ENCODE measurements at regions not wholly inside any gene's neighbourhood (a gene's known extent, or its start where the extent isn't known, plus 50 kb on each side); places are given as distances from the start of the nearest gene placed in this dataset.

DNA sequence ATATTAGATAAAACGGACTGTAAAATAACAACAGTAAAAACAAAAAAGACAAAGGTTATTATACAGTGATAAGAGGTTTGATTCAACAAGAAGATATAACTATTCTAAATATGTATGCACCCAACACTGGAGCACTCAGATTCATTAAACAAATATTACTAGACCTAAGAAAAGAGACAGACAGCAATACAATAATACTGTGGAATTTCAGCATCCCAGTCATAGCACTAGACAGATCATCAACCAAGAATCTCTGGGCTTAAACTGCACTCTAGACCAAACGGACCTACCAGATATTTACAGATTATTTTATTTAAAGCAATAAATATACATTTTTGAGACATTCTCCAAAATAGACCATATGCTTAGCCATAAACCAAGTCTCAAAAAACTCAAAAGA lies 263.8 kb downstream of the C6orf118 start:
- H3K27ac Mint-ChIP-seq: no peak overlapping the region
- peaks cover 17% of the 10 kb centered on the region for H3K9me3 Mint-ChIP-seq
- no peak overlapping the region for H3K4me3 Mint-ChIP-seq
- no peaks in the 10 kb centered on the region for H3K4me1 Mint-ChIP-seq (ENCODE audit: low read depth)
- no peak overlapping the region for H3K4me3 ChIP-seq (ENCODE audit: low read length)
- no peak for ATAC-seq (ENCODE audit: poor library complexity)
- TF ChIP-seq, protein P1, sequence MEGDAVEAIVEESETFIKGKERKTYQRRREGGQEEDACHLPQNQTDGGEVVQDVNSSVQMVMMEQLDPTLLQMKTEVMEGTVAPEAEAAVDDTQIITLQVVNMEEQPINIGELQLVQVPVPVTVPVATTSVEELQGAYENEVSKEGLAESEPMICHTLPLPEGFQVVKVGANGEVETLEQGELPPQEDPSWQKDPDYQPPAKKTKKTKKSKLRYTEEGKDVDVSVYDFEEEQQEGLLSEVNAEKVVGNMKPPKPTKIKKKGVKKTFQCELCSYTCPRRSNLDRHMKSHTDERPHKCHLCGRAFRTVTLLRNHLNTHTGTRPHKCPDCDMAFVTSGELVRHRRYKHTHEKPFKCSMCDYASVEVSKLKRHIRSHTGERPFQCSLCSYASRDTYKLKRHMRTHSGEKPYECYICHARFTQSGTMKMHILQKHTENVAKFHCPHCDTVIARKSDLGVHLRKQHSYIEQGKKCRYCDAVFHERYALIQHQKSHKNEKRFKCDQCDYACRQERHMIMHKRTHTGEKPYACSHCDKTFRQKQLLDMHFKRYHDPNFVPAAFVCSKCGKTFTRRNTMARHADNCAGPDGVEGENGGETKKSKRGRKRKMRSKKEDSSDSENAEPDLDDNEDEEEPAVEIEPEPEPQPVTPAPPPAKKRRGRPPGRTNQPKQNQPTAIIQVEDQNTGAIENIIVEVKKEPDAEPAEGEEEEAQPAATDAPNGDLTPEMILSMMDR (IDR thresholded peaks at IDR 0.05): no peak
- no peaks in the 10 kb centered on the region for H3K36me3 Mint-ChIP-seq (ENCODE audit: low read depth)
- H3K36me3 ChIP-seq (ENCODE audit: insufficient read depth, low read length): no peaks in the 10 kb centered on the region
- no peak overlapping the region for H3K27ac ChIP-seq (ENCODE audit: low read depth in 1 of 2, low read length in 2 of 2)
- CTCF ChIA-PET: no interaction called here
- H3K27me3 Mint-ChIP-seq: no peaks in the 10 kb centered on the region
- intact Hi-C loops (cut with DNase I, micrococcal nuclease): no loop called here
- no peak for DNase-seq
- no peaks in the 10 kb centered on the region for H3K4me1 ChIP-seq (ENCODE audit: insufficient read depth, low read length)
- POLR2A ChIA-PET: no interaction called here
- no peaks in the 10 kb centered on the region for H3K27me3 ChIP-seq (ENCODE audit: control insufficient read depth in 1 of 2, insufficient read depth in 2 of 2, low read length in 2 of 2)
- H3K9me3 ChIP-seq (ENCODE audit: control insufficient read depth in 1 of 2, insufficient read depth in 1 of 2, low read length in 2 of 2): peaks cover 0 to 12% of the 10 kb centered on the region in 2 experiments

DNA sequence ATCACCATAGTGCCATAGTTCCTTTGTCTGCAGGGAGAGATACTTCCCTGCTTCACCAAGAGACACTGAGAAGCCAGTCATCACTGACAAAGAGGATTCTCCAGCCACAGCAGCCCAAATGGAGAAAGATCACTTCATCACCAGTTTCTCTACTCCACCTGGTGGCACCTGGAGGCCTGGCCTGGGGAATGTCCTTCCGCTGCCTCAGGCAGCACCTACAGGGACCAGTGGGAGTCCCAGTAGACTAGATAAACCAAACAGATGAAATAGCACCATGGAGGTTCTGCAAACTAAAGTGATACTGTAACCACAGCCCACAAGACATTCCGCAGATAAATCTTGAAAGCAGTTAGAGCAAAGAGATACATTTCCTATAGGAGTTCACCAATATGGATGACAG lies 266.5 kb downstream of the C6orf118 start:
- POLR2A ChIA-PET: no interaction called here
- H3K9me3 Mint-ChIP-seq: peaks cover 16% of the 10 kb centered on the region
- no peak overlapping the region for H3K4me3 Mint-ChIP-seq
- H3K4me1 Mint-ChIP-seq (ENCODE audit: low read depth): no peaks in the 10 kb centered on the region
- Histone ChIP-seq H3K27ac (ENCODE audit: low read depth in 1 of 2, low read length in 2 of 2) (no peak overlapping the region), H3K36me3 (ENCODE audit: insufficient read depth, low read length) (no peaks in the 10 kb centered on the region), H3K4me3 (ENCODE audit: low read length) (no peak overlapping the region), H3K9me3 (ENCODE audit: control insufficient read depth in 1 of 2, insufficient read depth in 1 of 2, low read length in 2 of 2) (peaks cover 0 to 5% of the 10 kb centered on the region in 2 experiments), H3K4me1 (ENCODE audit: insufficient read depth, low read length) (no peaks in the 10 kb centered on the region), H3K27me3 (ENCODE audit: control insufficient read depth in 1 of 2, insufficient read depth in 2 of 2, low read length in 2 of 2) (no peaks in the 10 kb centered on the region)
- H3K27me3 Mint-ChIP-seq: no peaks in the 10 kb centered on the region
- H3K36me3 Mint-ChIP-seq (ENCODE audit: low read depth): no peaks in the 10 kb centered on the region
- intact Hi-C loops (cut with DNase I, micrococcal nuclease): no loop called here
- no peak for DNase-seq
- CTCF ChIA-PET: no interaction called here
- ATAC-seq (ENCODE audit: poor library complexity): no peak
- no peak overlapping the region for H3K27ac Mint-ChIP-seq
- TF ChIP-seq, protein P1 (IDR thresholded peaks at IDR 0.05): no peak

DNA sequence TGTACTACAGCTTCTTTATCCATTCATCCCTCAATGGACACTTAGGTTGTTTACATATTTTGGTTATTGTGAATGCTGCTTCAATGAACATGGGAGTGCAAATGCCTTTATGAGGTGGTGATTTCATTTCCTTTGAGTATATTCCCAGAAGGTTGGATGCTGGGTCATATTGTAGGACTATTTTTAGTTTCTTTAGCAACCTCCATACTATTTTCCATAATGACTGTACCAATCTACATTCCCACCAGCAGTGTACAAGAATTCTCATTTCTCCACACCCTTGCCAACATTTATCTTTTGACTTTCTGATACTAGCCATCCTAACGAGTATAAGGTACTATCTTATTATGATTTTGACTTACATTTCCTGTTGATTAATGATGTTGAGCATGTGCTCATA lies 269.0 kb downstream of the C6orf118 start:
- TF ChIP-seq, protein P1 (IDR thresholded peaks at IDR 0.05): no peak
- CTCF ChIA-PET: no interaction called here
- no peak for DNase-seq

More for the DNA sequence above, 269.0 kb downstream of the C6orf118 start:
- H3K4me3 ChIP-seq (ENCODE audit: low read length): no peak overlapping the region
- Mint-ChIP-seq H3K36me3 (ENCODE audit: low read depth) (no peaks in the 10 kb centered on the region), H3K27ac (no peak overlapping the region), H3K9me3 (peaks cover 13% of the 10 kb centered on the region), H3K4me1 (ENCODE audit: low read depth) (no peaks in the 10 kb centered on the region), H3K4me3 (no peak overlapping the region), H3K27me3 (no peaks in the 10 kb centered on the region)
- H3K36me3 ChIP-seq (ENCODE audit: insufficient read depth, low read length): no peaks in the 10 kb centered on the region
- POLR2A ChIA-PET: no interaction called here
- no peak for ATAC-seq (ENCODE audit: poor library complexity)
- intact Hi-C loops (cut with DNase I, micrococcal nuclease): no loop called here
- H3K4me1 ChIP-seq (ENCODE audit: insufficient read depth, low read length): no peaks in the 10 kb centered on the region
- peaks cover 0 to 10% of the 10 kb centered on the region in 2 experiments for H3K9me3 ChIP-seq (ENCODE audit: control insufficient read depth in 1 of 2, insufficient read depth in 1 of 2, low read length in 2 of 2)
- H3K27ac ChIP-seq (ENCODE audit: low read depth in 1 of 2, low read length in 2 of 2): no peak overlapping the region
- no peaks in the 10 kb centered on the region for H3K27me3 ChIP-seq (ENCODE audit: control insufficient read depth in 1 of 2, insufficient read depth in 2 of 2, low read length in 2 of 2)

Data from CD4-positive, alpha-beta T cell (primary cell).